Peyer's patch (tissue), 4 donors: ENCODE measurements at regions not wholly inside any gene's neighbourhood (a gene's known extent, or its start where the extent isn't known, plus 50 kb on each side); places are given as distances from the start of the nearest gene placed in this dataset.

Source experiments
- POLR2A ChIP-seq, 2 donors: fragments of 450-650 bp; IDR thresholded peaks; one replicate each; pipeline ENCODE4 v1.5.1; 2017; ENCODE audit warnings: antibody characterized with exemption in 2 of 2, mild to moderate bottlenecking in 2 of 2, moderate library complexity in 2 of 2
- TF ChIP-seq, protein P1 (sequence below), 6 experiments: fragments of 450-650 bp in 4 of 6; fragments of 200-600 bp in 2 of 6; sonication (generic) in 1 of 6; IDR thresholded peaks; one replicate each; pipeline ENCODE4 v1.5.1; 2017 to 2019; ENCODE audit warnings: antibody characterized with exemption in 6 of 6, mild to moderate bottlenecking in 3 of 6, moderate library complexity in 1 of 6

DNA sequence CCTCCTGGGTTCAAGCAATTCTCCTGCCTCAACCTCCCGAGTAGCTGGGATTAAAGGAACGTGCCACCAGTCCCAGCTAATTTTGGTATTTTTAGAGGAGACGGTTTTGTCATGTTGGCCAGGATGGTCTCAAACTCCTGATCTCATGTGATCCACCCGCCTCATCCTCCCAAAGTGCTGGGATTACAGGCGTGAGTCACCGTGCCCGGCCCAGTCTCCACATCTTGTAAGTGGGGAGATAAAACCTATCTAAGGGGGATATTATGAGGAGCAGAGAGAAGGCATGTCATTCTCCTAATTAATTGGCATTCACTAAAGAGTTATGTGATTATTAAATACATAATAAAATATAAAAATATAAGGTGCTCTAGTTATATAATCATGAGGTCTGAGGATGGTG lies 94.1 kb upstream of the BOD1 start:
- TF ChIP-seq, protein P1, sequence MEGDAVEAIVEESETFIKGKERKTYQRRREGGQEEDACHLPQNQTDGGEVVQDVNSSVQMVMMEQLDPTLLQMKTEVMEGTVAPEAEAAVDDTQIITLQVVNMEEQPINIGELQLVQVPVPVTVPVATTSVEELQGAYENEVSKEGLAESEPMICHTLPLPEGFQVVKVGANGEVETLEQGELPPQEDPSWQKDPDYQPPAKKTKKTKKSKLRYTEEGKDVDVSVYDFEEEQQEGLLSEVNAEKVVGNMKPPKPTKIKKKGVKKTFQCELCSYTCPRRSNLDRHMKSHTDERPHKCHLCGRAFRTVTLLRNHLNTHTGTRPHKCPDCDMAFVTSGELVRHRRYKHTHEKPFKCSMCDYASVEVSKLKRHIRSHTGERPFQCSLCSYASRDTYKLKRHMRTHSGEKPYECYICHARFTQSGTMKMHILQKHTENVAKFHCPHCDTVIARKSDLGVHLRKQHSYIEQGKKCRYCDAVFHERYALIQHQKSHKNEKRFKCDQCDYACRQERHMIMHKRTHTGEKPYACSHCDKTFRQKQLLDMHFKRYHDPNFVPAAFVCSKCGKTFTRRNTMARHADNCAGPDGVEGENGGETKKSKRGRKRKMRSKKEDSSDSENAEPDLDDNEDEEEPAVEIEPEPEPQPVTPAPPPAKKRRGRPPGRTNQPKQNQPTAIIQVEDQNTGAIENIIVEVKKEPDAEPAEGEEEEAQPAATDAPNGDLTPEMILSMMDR (IDR thresholded peaks at IDR 0.05) = no peak
- TF ChIP-seq POLR2A (IDR thresholded peaks at IDR 0.05) = no peak
